ENCODE measurements at regions not wholly inside any gene's neighbourhood (a gene's known extent, or its start where the extent isn't known, plus 50 kb on each side); places are given as distances from the start of the nearest gene placed in this dataset.

DNA sequence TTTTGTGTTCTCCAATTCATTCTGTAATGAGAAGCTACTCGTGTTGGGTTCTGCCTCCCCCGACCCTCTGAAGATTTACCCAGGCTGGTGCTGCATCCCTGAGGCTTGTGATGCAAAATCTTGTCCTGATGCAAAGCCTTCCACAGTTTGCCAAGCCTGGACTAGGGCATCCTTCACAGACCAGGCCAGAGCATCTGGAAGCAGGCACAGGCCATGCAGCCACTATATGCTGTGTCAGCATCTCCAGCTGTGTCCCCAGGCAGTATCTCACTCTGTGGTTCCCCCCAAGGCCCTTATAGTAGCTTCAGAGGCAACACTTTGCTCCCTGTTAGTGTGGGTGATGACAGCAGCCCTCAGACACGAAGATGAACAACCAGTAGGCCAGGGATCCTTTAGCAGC, 77.3 kb upstream of the RCN1 start:
- Mint-ChIP-seq H3K36me3 (no peaks in the 10 kb centered on the region), H3K27ac (no peak overlapping the region), H3K4me3 (no peak overlapping the region), H3K4me1 (no peaks in the 10 kb centered on the region), H3K9me3 (no peaks in the 10 kb centered on the region)
- no peak for DNase-seq (ENCODE audit: low spot score in 2 of 2)
- peak; percentile 28 for ATAC-seq

DNA sequence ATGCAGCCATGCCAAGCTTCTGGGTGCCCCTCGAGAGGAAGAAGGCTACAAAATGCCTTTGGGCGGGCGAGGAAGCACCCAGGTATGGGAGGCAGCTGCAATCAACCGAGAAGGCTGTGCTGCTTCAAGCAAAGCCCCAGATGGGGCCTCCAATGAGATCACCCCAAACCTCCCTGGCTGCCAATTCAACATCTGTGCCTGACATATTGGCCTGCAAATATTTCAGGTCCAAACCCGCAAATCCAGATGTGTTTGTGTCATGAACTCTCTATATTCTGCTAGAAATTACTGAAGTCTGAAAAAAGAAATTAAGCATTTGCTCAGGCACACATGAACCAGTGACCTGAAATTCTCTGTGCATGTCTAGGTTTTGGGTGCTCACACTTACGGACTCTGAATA, 78.8 kb upstream of the RCN1 start:
- Mint-ChIP-seq H3K9me3 (no peaks in the 10 kb centered on the region), H3K27ac (no peak overlapping the region), H3K4me3 (no peak overlapping the region), H3K36me3 (no peaks in the 10 kb centered on the region), H3K4me1 (no peaks in the 10 kb centered on the region)
- ATAC-seq: no peak
- DNase-seq (ENCODE audit: low spot score in 2 of 2): no peak

DNA sequence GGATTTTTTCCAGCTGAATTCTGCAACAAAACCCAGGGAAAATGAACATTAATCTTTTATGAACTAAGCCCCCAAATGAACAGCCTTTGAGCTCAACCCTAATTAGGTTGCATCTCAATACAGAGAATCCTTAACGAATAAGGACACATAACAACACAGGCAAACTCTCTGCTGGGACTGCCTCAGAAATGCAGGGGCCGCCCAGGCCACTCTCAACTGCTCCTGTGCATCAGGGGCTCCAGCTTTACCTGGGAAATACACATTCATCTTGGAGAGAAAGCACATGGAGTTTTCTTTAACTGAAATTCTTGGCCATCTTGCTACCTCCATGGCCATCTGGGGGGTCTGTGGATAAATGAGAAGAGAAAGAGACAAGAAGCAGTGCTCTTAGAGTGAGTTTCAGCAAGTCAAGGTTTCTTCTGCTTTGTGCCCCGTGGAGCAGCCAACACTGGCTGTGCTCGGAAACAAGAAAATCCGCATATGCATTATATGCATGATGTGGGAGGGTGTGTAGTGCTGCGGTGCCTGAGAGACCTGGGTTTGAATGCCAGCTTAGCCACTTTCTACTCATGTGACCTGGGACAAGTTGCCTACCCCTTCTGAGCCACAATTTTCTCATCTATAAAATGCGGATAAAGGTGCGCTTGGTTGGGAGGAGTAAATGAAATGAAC, 81.9 kb upstream of the RCN1 start:
- Mint-ChIP-seq H3K4me1 (no peaks in the 10 kb centered on the region), H3K36me3 (no peaks in the 10 kb centered on the region), H3K9me3 (no peaks in the 10 kb centered on the region), H3K27ac (no peak overlapping the region), H3K4me3 (no peak overlapping the region)
- DNase-seq (ENCODE audit: low spot score in 2 of 2) (no peak), ATAC-seq (no peak)

DNA sequence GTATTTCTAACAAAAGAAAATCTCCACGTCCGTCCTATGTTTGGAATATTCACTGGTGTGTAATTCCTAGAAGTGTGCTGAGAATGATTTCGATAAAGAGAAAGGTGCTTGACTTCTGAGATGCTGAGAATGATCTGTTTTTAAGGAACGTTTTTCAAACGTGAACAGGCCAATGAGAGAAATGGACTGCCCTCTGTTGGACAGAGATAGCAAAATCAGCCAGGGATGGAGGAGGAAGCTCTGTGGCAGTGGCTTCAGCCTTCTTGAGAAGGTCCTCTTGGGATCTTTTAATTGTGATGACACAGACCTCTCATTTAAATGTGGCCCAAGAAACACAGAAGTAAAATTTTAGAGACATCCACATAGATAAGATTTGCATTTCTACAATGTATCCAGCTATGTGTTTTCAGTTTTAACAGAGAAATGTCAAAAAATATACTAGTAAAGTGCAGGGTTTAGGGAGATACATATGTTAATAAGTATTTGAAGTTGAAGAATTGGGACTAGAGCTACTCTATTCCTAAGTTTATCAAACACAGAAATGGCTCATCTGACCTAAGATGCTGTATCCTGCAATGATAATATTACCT, 84.0 kb upstream of the RCN1 start:
- Mint-ChIP-seq H3K4me1 (no peaks in the 10 kb centered on the region), H3K9me3 (no peaks in the 10 kb centered on the region), H3K36me3 (no peaks in the 10 kb centered on the region), H3K4me3 (no peak overlapping the region), H3K27ac (no peak overlapping the region)
- no peak for DNase-seq (ENCODE audit: low spot score in 2 of 2)
- ATAC-seq: peak; percentile 54

DNA sequence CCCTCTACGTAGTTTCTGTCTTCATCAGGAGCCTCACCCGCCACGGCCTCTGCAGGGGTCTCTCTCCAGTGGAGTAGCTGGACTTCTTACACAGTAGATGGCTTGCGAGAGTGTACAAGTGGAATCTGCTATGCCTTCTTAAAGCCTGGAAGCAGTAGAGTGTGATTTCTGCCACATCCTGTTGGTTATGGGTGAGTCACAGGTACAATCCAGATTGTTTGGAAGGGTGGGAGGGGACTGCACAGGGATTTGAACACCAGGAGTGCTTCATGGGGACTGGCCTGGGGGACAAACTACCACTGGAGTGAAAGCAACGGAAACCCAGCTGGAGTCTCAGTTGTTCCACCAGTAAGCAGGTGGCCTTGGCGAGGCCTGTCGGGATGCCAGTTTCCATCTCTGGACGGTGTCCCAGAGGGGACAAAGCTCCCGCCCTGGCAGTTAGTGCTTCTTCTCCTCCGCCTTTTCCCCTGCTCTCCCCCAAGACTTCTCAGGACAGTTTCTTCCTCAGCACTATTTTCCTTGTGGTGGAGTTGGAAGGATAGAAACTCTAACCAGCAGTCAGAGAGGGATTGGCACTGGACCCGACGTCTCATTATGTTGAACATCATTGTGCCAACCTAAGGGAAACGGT, 85.0 kb upstream of the RCN1 start:
- Mint-ChIP-seq H3K4me3 (no peak overlapping the region), H3K27ac (no peak overlapping the region), H3K4me1 (no peaks in the 10 kb centered on the region), H3K9me3 (no peaks in the 10 kb centered on the region), H3K36me3 (no peaks in the 10 kb centered on the region)
- ATAC-seq (no peak), DNase-seq (ENCODE audit: low spot score in 2 of 2) (no peak)

DNA sequence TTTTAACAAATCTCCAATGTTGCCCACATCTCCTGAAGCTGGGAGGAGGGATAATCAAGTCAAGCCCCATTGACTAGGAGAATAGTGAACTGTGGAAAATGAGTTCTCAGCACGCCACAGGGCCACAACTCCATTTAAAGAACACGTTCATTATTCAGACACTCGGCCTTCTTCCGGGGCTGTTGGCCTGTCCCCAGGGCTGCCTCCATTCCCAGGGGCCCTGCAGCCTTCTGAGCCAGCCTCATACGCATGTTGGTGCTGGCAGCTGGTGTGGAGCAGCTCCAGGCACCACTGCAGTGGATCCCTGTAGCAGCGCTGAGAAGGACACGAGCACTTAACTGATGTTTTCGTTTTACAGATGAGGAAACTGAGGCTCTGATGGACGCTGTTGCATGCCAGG, 87.5 kb upstream of the RCN1 start:
- Mint-ChIP-seq H3K4me3 (no peak overlapping the region), H3K9me3 (no peaks in the 10 kb centered on the region), H3K4me1 (no peaks in the 10 kb centered on the region), H3K27ac (no peak overlapping the region), H3K36me3 (no peaks in the 10 kb centered on the region)
- ATAC-seq (no peak), DNase-seq (ENCODE audit: low spot score in 2 of 2) (no peak)

DNA sequence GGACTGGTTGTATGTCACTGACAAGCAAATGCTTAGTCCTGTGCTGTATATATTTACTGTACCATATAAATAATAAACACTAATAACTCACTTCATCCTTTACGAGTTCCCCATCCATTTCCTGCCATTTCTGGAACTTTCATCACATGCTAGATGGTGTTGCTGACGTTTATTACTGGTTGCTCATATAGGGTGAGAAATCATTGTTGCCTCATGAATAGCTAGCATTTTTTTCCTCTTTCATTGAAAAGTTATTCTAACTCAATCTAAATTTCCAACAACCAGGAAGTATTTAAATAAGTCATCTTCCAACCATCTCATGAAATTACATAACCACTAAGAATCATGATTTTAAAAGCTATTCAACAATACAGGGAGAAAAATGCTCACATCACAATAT, 88.6 kb upstream of the RCN1 start:
- Mint-ChIP-seq H3K36me3 (no peaks in the 10 kb centered on the region), H3K27ac (no peak overlapping the region), H3K4me1 (no peaks in the 10 kb centered on the region), H3K9me3 (no peaks in the 10 kb centered on the region), H3K4me3 (no peak overlapping the region)
- no peak for ATAC-seq
- no peak for DNase-seq (ENCODE audit: low spot score in 2 of 2)

DNA sequence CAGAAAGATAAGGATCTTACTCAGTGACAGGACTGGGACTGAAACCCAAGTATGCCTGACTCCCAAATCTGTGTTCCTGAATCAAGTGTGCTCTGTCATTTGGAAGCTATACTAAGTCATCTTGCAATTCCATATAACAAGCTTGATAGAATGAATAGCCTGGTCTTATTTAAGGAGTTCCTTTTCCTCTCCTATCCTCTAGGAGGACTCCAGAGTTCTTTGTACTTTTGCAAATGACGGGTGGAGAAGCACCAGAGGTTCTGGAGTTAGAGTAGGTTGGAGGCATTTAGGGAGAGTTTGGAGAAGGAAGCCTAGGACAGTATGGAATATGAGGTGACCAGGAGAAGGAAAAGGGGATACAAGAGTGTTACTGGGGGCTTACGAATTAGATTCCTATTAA, 92.9 kb upstream of the RCN1 start:
- H3K36me3 Mint-ChIP-seq: no peaks in the 10 kb centered on the region
- ATAC-seq: no peak
- H3K9me3 Mint-ChIP-seq: no peaks in the 10 kb centered on the region
- H3K4me3 Mint-ChIP-seq: no peak overlapping the region
- no peak overlapping the region for H3K27ac Mint-ChIP-seq
- DNase-seq (ENCODE audit: low spot score in 2 of 2): no peak
- peaks cover 19% of the 10 kb centered on the region for H3K4me1 Mint-ChIP-seq

DNA sequence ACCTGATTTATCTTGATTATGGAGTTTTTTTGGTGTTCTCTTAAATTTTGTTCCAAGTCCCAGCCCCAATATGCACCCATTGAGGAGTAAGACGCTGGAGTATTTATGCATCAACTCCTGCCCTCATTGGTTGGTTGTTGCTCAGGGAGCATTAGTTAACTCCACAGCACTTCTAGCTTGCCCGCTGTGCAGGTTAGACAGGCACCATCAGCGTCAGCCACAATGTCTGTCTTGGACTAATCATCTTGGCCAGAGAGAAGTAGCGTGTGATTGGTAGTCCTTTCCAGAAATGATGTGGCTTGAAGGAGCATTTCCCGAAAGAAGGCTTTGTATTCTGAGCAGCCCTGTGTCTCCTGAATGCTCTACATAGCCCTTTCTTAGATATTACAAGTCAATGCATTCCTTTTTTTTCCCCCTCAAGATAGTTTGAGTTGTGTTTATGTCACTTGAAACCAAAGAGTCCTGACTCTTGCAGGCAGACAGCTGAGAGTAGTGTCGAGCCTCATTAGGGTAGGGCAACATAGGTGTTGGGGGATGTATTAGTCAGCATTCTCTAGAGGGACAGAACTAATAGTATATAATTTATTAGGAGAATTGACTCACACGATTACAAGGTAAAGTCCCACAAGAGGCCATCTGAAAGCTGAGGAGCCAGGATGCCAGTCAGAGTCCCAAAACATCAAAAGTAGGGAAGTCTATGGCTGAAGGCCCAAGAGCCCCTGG, 94.6 kb upstream of the RCN1 start:
- peak overlapping the region; percentile 84 for H3K27ac Mint-ChIP-seq
- no peak for ATAC-seq
- no peak for DNase-seq (ENCODE audit: low spot score in 2 of 2)
- H3K4me1 Mint-ChIP-seq: peaks cover 19% of the 10 kb centered on the region
- H3K9me3 Mint-ChIP-seq: no peaks in the 10 kb centered on the region
- H3K4me3 Mint-ChIP-seq: peak overlapping the region; percentile 64
- no peaks in the 10 kb centered on the region for H3K36me3 Mint-ChIP-seq

DNA sequence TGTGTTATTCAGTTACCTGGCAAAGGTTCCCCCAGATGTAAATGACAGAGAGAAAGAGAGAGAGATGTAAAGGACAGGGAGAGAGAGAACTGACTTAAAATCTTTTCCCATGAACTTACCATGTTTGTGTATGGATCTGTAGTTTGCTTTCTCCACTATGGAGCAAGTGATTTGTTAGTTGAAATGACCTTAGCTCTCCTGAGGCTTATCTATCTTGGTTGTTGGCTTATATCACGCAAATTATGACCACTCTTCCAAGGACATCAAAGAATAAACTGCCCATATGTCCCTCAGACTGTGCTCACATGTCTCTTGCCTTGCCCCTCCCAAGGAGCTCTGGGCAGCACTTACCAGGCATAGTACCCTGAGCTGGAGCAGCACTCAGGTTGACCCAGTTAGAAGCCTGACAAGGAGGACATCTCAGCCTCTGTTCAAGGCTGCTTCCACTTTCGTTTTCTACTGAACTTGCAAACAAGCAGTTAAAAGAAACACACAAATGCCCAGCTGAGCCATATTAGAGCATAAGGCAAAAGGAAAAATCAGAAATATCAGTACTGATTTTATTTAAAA, 95.3 kb upstream of the RCN1 start:
- no peaks in the 10 kb centered on the region for H3K36me3 Mint-ChIP-seq
- ATAC-seq (peak; percentile 66), DNase-seq (ENCODE audit: low spot score in 2 of 2) (no peak)
- H3K27ac Mint-ChIP-seq: peak overlapping the region; percentile 84
- H3K4me1 Mint-ChIP-seq: peaks cover 19% of the 10 kb centered on the region
- H3K4me3 Mint-ChIP-seq: peak overlapping the region; percentile 64
- H3K9me3 Mint-ChIP-seq: no peaks in the 10 kb centered on the region

DNA sequence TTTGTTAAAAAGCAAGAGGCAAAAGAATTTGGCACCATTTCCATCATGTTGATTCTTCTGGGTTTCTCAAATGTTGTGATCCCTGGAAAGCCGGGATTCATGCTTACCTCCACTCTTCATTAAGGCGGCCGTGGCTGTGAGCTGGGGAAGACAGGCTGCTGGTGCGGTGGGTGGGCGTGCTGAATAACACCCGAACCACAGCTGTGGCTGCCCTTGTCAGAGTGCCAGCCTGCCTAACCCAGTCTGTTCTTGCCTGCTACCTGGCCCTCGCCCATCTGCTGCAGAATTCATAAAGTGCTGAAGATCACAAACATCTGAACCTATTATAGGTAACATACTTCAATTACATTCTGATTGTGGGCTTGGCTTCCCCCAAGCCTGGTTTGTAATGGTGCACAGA, 95.8 kb upstream of the RCN1 start:
- ATAC-seq: peak; percentile 77
- Mint-ChIP-seq H3K27ac (peak overlapping the region; percentile 84), H3K36me3 (no peaks in the 10 kb centered on the region), H3K4me1 (peaks cover 19% of the 10 kb centered on the region), H3K4me3 (peak overlapping the region; percentile 64), H3K9me3 (no peaks in the 10 kb centered on the region)
- DNase-seq (ENCODE audit: low spot score in 2 of 2): no peak

DNA sequence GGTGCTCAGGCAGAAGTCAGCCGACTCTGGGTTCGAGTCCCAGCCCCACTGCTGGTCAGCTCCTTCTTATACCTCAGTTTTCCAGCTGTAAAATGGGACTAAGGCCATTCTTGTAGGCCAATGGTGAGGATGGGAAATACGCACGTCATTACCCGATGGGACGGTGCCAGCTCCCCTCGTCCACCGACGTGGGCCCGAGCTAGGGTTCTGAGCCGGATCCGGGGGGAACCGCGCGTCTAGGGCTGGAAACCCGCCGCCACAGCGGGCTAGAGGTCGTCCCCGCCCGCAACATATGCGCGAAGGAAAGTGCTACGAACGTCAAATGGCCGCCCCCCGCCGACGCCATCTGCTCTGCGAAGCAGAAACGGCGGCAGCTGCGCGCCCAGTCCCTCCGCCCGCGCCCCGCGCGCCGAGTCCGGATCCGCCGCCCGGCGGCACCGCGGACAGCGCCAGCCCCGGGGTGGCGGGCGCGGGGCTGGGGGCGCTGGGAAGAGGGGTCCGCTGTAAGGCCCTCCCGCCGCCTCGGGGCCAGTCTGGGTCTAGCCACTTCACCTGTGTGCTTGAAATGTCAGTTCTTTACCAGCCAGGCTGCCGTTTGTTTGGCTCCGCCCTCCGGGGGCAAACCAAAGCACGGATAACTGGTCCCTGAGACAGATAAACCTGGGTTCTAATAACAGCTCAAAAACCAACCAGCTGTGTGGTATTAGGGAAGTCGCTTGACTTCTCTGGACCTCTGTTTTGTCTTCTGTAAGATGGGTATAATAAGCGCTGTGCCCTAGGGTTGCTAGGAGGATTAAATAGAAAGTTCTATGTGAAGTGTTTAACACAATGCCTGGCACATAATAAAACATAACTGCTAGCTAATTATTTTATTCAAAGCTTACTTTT, 103.5 kb upstream of the RCN1 start:
- Mint-ChIP-seq H3K4me3 (no peak overlapping the region), H3K27ac (no peak overlapping the region)
- no peak for ATAC-seq

DNA sequence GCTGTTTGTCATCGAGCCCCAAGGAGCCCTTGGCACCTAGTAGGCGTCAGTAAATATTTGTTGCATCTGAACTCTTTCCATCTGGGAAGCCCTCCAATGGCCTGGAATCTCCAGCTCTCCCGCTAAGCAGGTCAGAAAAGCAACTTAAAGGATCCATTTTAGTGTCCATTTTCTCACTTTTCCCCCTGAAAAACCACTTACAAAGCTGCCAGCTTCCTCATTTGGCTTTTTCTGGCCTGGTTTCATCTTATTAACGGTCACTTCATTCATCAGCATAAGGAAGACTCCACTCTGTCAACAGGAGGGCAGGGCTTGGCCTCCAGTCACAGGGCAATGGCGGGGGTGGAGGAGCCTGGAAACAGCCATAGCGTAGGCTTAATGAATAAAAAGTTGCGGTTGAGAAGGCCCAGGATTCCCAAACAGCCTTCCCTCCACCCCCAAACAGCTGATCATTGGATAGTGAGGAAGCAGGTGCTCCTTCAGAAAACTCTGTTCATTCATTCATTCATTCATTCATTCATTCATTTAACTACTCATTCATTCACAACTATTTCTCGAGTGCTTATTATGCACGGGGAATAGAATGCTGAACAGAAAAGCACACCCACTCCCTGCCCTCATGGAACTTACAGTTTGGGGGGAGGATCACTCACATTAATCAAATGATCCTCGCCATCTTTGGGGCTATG, 104.5 kb upstream of the RCN1 start:
- Mint-ChIP-seq H3K27ac (no peak overlapping the region), H3K9me3 (no peaks in the 10 kb centered on the region), H3K36me3 (no peaks in the 10 kb centered on the region), H3K4me3 (no peak overlapping the region), H3K4me1 (no peaks in the 10 kb centered on the region)
- no peak for DNase-seq (ENCODE audit: low spot score in 2 of 2)
- ATAC-seq: no peak

More for the DNA sequence above, 103.5 kb upstream of the RCN1 start:
- no peaks in the 10 kb centered on the region for H3K36me3 Mint-ChIP-seq
- DNase-seq (ENCODE audit: low spot score in 2 of 2): no peak
- H3K4me1 Mint-ChIP-seq: no peaks in the 10 kb centered on the region
- no peaks in the 10 kb centered on the region for H3K9me3 Mint-ChIP-seq

DNA sequence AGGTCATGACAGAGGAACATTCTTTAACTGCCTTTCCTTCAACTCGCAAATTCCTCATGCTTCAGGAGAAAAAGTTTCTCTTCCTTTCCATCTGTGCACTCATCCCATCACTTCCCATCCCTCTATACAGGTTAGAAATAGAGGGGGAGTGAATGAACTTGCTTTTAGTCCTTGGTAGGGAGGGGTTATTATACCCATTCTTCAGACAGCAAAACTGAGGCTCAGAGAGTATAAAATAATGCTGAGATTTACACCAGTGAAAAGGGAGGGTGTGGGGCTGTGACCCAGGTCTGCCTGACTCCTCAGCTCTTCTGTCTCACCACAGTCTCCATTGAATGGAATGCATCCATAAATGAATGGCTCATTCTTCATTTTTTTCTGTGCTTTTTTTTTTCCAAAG, 109.4 kb upstream of the RCN1 start:
- Mint-ChIP-seq H3K4me3 (no peak overlapping the region), H3K36me3 (no peaks in the 10 kb centered on the region), H3K27ac (no peak overlapping the region), H3K9me3 (peaks cover 4% of the 10 kb centered on the region), H3K4me1 (no peaks in the 10 kb centered on the region)
- DNase-seq (ENCODE audit: low spot score in 2 of 2) (no peak), ATAC-seq (no peak)
